DOHH2 (cell line): ENCODE measurements at regions not wholly inside any gene's neighbourhood (a gene's known extent, or its start where the extent isn't known, plus 50 kb on each side); places are given as distances from the start of the nearest gene placed in this dataset.

Experiments
- H3F3A ChIP-seq: fragments of 200-600 bp; sonication (generic), shearing (Covaris generic); 2 replicates; pipeline ENCODE4 v1.6.0; 2016; ENCODE audit warnings: antibody characterized with exemption, mild to moderate bottlenecking; ENCODE audit not compliant: control insufficient read depth, insufficient read depth
- H3K27ac ChIP-seq: fragments of 200-600 bp; sonication (generic); 2 replicates; pipeline ENCODE4 v1.5.1; 2014; ENCODE audit warnings: low read depth, mild to moderate bottlenecking, low read length, moderate library complexity
- H3K27me3 ChIP-seq: fragments of 200-600 bp; sonication (generic); 2 replicates; pipeline ENCODE4 v1.6.1; 2014; ENCODE audit warnings: mild to moderate bottlenecking, low read length, mixed read lengths; ENCODE audit not compliant: control insufficient read depth
- H3K36me3 ChIP-seq: fragments of 200-600 bp; sonication (generic); 2 replicates; pipeline ENCODE4 v1.6.1; 2014; ENCODE audit warnings: mild to moderate bottlenecking, low read length, moderate library complexity, mixed read lengths; ENCODE audit not compliant: control insufficient read depth
- H3K4me1 ChIP-seq: fragments of 200-600 bp; sonication (generic); 2 replicates; pipeline ENCODE4 v1.6.1; 2014; ENCODE audit warnings: mild to moderate bottlenecking, low read length, mixed read lengths; ENCODE audit not compliant: control insufficient read depth
- H3K4me2 ChIP-seq: fragments of 200-600 bp; sonication (generic); 2 replicates; pipeline ENCODE4 v1.6.0; 2014; ENCODE audit warnings: mild to moderate bottlenecking, low read length, moderate library complexity
- H3K4me3 ChIP-seq: fragments of 200-600 bp; sonication (generic); 2 replicates; pipeline ENCODE4 v1.5.1; 2014; ENCODE audit warnings: mild to moderate bottlenecking, low read length, mixed read lengths
- H3K79me2 ChIP-seq: fragments of 200-600 bp; sonication (generic); 2 replicates; pipeline ENCODE4 v1.6.1; 2014; ENCODE audit warnings: mild to moderate bottlenecking, low read length, mixed read lengths; ENCODE audit not compliant: control insufficient read depth
- H3K9me2 ChIP-seq: fragments of 200-600 bp; sonication (generic); replicated peaks from 2 replicates; pipeline ENCODE4 v1.6.1; 2014; ENCODE audit warnings: mild to moderate bottlenecking, low read length, mixed read lengths; ENCODE audit not compliant: control insufficient read depth
- H3K9me3 ChIP-seq: fragments of 200-600 bp; sonication (generic); 2 replicates; pipeline ENCODE4 v1.6.1; 2014; ENCODE audit warnings: antibody characterized with exemption, low read length, mixed read lengths; ENCODE audit not compliant: control insufficient read depth, insufficient read depth
- H4K20me1 ChIP-seq: fragments of 200-600 bp; sonication (generic); 2 replicates; pipeline ENCODE4 v1.6.0; 2014; ENCODE audit warnings: low read depth, mild to moderate bottlenecking, antibody characterized with exemption, low read length, moderate library complexity; ENCODE audit not compliant: control insufficient read depth, insufficient read depth
- CTCF ChIP-seq: fragments of 200-600 bp; sonication (generic); IDR thresholded peaks from one replicate; pipeline ENCODE4 v1.5.1; 2014; ENCODE audit warnings: antibody characterized with exemption, mild to moderate bottlenecking, low read depth, low read length; ENCODE audit not compliant: poor library complexity, severe bottlenecking
- EZH2phosphoT487 ChIP-seq: fragments of 200-600 bp; sonication (generic); IDR thresholded peaks from 2 replicates; pipeline ENCODE4 v1.6.1; 2017; ENCODE audit warnings: borderline replicate concordance, mild to moderate bottlenecking, antibody characterized with exemption, low read length, moderate library complexity, mixed read lengths

- H3K4me1 ChIP-seq: no peaks in the 10 kb centered on the region
- TF ChIP-seq CTCF: no peak
- TF ChIP-seq EZH2phosphoT487: no peak
- H3K27me3 ChIP-seq: peaks cover 30% of the 10 kb centered on the region
- no peaks in the 10 kb centered on the region for H3K36me3 ChIP-seq
- H3K79me2 ChIP-seq: no peaks in the 10 kb centered on the region
- H3K27ac ChIP-seq: no peak overlapping the region
- H3F3A ChIP-seq: no peaks in the 10 kb centered on the region
- H4K20me1 ChIP-seq: no peaks in the 10 kb centered on the region
- H3K4me3 ChIP-seq: no peak overlapping the region
- no peak overlapping the region for H3K4me2 ChIP-seq
- no peaks in the 10 kb centered on the region for H3K9me2 ChIP-seq
- no peaks in the 10 kb centered on the region for H3K9me3 ChIP-seq
Observed at GRCh38 chr3:127064391-127065137, 81.6 kb downstream of the PLXNA1 start.

GRCh38 chr3:127065138-127065427 is 82.2 kb downstream of the PLXNA1 start:
- no peak overlapping the region for H3K27ac ChIP-seq
- peaks cover 28% of the 10 kb centered on the region for H3K27me3 ChIP-seq
- TF ChIP-seq CTCF (no peak), EZH2phosphoT487 (no peak)
- no peaks in the 10 kb centered on the region for H3K79me2 ChIP-seq
- no peak overlapping the region for H3K4me3 ChIP-seq
- H3K4me1 ChIP-seq: no peaks in the 10 kb centered on the region
- no peaks in the 10 kb centered on the region for H4K20me1 ChIP-seq
- no peaks in the 10 kb centered on the region for H3K9me2 ChIP-seq
- no peaks in the 10 kb centered on the region for H3K9me3 ChIP-seq
- no peaks in the 10 kb centered on the region for H3K36me3 ChIP-seq
- no peak overlapping the region for H3K4me2 ChIP-seq
- H3F3A ChIP-seq: no peaks in the 10 kb centered on the region

GRCh38 chr3:127065561-127066290 is 82.8 kb downstream of the PLXNA1 start:
- Histone ChIP-seq H3K27me3 (peaks cover 25% of the 10 kb centered on the region), H3K4me3 (no peak overlapping the region), H3K9me2 (no peaks in the 10 kb centered on the region), H3K4me1 (no peaks in the 10 kb centered on the region), H4K20me1 (no peaks in the 10 kb centered on the region), H3K9me3 (no peaks in the 10 kb centered on the region), H3K36me3 (no peaks in the 10 kb centered on the region), H3K79me2 (no peaks in the 10 kb centered on the region), H3K4me2 (no peak overlapping the region), H3K27ac (no peak overlapping the region), H3F3A (no peaks in the 10 kb centered on the region)
- TF ChIP-seq EZH2phosphoT487 (no peak), CTCF (no peak)
